Smooth muscle cell (in vitro differentiated cells): ENCODE measurements at regions not wholly inside any gene's neighbourhood (a gene's known extent, or its start where the extent isn't known, plus 50 kb on each side); places are given as distances from the start of the nearest gene placed in this dataset.

Source experiments
- DNase-seq: peaks from one replicate; lab custom pipeline; 2025; ENCODE audit not compliant: unreplicated experiment; lab: John Stamatoyannopoulos, UW
- H2AFZ ChIP-seq: fragments of 200-600 bp; sonication (generic); 2 replicates; pipeline ENCODE4 v1.6.0; 2016; ENCODE audit warnings: antibody characterized with exemption, low read depth, mild to moderate bottlenecking
- H3F3A ChIP-seq: fragments of 200-600 bp; sonication (generic); 2 replicates; pipeline ENCODE4 v1.6.0; 2017; ENCODE audit warnings: antibody characterized with exemption, low read depth
- H3K27ac ChIP-seq: fragments of 200-600 bp; sonication (generic); 2 replicates; pipeline ENCODE4 v1.5.1; 2016; ENCODE audit warnings: low read depth, mild to moderate bottlenecking
- H3K27me3 ChIP-seq: fragments of 200-600 bp; sonication (generic); 2 replicates; pipeline ENCODE4 v1.6.1; 2016; ENCODE audit warnings: low read depth, mild to moderate bottlenecking
- H3K36me3 ChIP-seq: fragments of 200-600 bp; sonication (generic); 2 replicates; pipeline ENCODE4 v1.5.1; 2016; ENCODE audit warnings: low read depth
- H3K4me1 ChIP-seq: fragments of 200-600 bp; sonication (generic); 2 replicates; pipeline ENCODE4 v1.5.1; 2016; ENCODE audit warnings: low read depth
- H3K4me2 ChIP-seq: fragments of 200-600 bp; sonication (generic); 2 replicates; pipeline ENCODE4 v1.6.0; 2016; ENCODE audit warnings: mild to moderate bottlenecking
- H3K4me3 ChIP-seq: fragments of 200-600 bp; sonication (generic); 2 replicates; pipeline ENCODE4 v1.5.1; 2016; ENCODE audit warnings: mild to moderate bottlenecking
- H3K79me2 ChIP-seq: fragments of 200-600 bp; sonication (generic); 2 replicates; pipeline ENCODE4 v1.6.0; 2016; ENCODE audit warnings: low read depth, mild to moderate bottlenecking
- H3K9ac ChIP-seq: fragments of 200-600 bp; sonication (generic); 2 replicates; pipeline ENCODE4 v1.6.0; 2016; ENCODE audit warnings: low read depth
- H3K9me3 ChIP-seq: fragments of 200-600 bp; sonication (generic); replicated peaks from 2 replicates; pipeline ENCODE4 v1.5.1; 2016; ENCODE audit warnings: low read depth
- H4K20me1 ChIP-seq: fragments of 200-600 bp; sonication (generic); 2 replicates; pipeline ENCODE4 v1.6.0; 2016; ENCODE audit warnings: low read depth
- WGBS: methylation state at CpG from one replicate; pipeline ENCODE4 v1.1.7; 2016; ENCODE audit warnings: low lambda C conversion rate; 5-methylcytosine and 5-hydroxymethylcytosine counted together
- TF ChIP-seq, protein P1 (sequence below): fragments of 200-600 bp; sonication (generic); IDR thresholded peaks from 2 replicates; pipeline ENCODE4 v1.5.1; 2017; ENCODE audit warnings: borderline replicate concordance, mild to moderate bottlenecking, antibody characterized with exemption; ENCODE audit not compliant: insufficient read depth, poor library complexity, severe bottlenecking

DNA sequence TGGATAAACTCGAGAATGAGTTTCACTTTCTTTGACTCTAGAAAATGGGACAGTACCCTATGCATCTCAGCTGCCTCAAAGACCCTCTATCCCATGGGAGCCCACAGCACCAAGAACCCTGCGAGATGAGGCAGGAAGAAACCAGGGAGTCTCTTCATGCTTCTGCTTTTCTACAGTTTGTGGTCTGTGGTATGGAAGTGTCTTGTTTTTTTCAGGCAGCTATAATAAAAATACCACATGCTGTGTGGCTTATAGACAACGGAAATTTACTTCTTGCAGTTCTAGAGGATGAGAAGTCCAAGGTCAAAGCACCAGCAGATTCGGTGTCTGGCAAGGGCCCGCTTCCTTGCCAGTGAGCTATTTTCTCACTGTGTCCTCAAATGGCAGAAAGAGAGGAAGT is 257.9 kb downstream of the SUCLG1 start:
- H3K27me3 ChIP-seq: no peaks in the 10 kb centered on the region
- no peak overlapping the region for H2AFZ ChIP-seq
- no peak for DNase-seq
- no peaks in the 10 kb centered on the region for H3K36me3 ChIP-seq
- H3K27ac ChIP-seq: no peak overlapping the region
- TF ChIP-seq, protein P1, sequence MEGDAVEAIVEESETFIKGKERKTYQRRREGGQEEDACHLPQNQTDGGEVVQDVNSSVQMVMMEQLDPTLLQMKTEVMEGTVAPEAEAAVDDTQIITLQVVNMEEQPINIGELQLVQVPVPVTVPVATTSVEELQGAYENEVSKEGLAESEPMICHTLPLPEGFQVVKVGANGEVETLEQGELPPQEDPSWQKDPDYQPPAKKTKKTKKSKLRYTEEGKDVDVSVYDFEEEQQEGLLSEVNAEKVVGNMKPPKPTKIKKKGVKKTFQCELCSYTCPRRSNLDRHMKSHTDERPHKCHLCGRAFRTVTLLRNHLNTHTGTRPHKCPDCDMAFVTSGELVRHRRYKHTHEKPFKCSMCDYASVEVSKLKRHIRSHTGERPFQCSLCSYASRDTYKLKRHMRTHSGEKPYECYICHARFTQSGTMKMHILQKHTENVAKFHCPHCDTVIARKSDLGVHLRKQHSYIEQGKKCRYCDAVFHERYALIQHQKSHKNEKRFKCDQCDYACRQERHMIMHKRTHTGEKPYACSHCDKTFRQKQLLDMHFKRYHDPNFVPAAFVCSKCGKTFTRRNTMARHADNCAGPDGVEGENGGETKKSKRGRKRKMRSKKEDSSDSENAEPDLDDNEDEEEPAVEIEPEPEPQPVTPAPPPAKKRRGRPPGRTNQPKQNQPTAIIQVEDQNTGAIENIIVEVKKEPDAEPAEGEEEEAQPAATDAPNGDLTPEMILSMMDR: no peak
- H3K9ac ChIP-seq: no peak overlapping the region
- no peaks in the 10 kb centered on the region for H3K79me2 ChIP-seq
- no peaks in the 10 kb centered on the region for H3F3A ChIP-seq
- H3K4me3 ChIP-seq: no peak overlapping the region
- 74% methylated on average over 5 of the region's 5 CpGs for WGBS
- no peak overlapping the region for H3K4me2 ChIP-seq
- no peaks in the 10 kb centered on the region for H4K20me1 ChIP-seq
- H3K9me3 ChIP-seq: no peaks in the 10 kb centered on the region
- no peaks in the 10 kb centered on the region for H3K4me1 ChIP-seq

DNA sequence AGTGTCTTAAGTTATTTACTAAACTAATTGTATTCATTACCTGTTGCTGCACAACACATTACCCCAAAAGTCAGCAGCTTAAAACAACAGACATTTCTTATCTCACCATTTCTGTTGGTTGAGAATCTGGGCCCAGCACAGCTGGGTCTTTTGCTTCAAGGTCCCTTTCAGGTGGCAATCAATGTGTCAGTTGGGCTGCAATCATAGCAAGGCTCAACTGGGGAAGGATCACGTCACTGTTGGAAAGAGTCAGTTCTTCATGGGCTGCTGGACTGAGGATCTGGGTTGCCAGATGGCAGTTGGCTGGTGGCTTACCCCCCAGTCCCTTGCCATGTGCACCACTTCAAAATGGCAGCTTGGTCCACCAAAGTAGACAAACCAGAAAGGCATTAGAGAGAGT is 261.2 kb downstream of the SUCLG1 start:
- H3K4me1 ChIP-seq: no peaks in the 10 kb centered on the region
- WGBS: 100% methylated on average over 1 of the region's 1 CpG
- no peak for DNase-seq

DNA sequence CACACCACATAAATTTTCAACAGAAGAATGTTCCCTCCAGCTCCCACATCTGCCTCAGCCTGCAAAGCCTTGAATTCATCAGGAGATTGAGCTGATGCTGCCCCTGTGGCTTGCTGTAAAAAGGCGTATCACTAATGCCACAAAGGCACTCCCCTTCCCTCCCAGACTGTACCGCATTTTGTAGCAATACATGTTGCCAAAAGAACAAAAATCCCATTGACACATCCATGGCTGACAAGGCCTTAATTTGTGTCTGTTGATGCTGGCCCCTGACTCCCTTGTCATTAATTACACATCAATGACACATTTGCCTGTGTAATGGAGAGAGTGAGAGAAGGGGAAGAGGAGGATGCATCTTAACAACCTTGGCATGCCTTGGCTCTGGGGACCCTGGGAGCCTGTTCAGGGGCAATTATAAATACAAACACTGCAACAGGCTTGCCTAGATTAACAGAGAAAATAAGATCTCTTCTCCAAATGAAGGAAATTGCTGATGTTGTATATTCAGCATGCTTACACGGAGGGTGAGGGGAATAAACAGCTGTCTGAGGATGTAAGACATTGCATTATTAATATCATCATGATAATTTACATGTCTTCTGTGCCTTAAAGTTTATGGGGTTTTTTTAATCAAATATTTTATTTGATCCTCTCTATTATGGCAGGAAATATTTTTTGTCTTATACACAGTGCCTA is 264.0 kb downstream of the SUCLG1 start:
- Histone ChIP-seq H3K27me3 (no peaks in the 10 kb centered on the region), H3K9me3 (no peaks in the 10 kb centered on the region), H3K27ac (no peak overlapping the region), H3K79me2 (no peaks in the 10 kb centered on the region), H3K4me1 (no peaks in the 10 kb centered on the region), H2AFZ (no peak overlapping the region), H4K20me1 (no peaks in the 10 kb centered on the region), H3F3A (no peaks in the 10 kb centered on the region), H3K9ac (no peak overlapping the region), H3K4me2 (peak overlapping the region; percentile 25), H3K4me3 (no peak overlapping the region), H3K36me3 (no peaks in the 10 kb centered on the region)
- no peak for DNase-seq
- 44% methylated on average over 3 of the region's 3 CpGs for WGBS
- TF ChIP-seq, protein P1: no peak

More for the DNA sequence above, 261.2 kb downstream of the SUCLG1 start:
- Histone ChIP-seq H3K36me3 (no peaks in the 10 kb centered on the region), H3K27ac (no peak overlapping the region), H3F3A (no peaks in the 10 kb centered on the region), H3K4me3 (no peak overlapping the region), H3K9me3 (no peaks in the 10 kb centered on the region), H3K27me3 (no peaks in the 10 kb centered on the region), H4K20me1 (no peaks in the 10 kb centered on the region), H3K4me2 (no peak overlapping the region), H3K79me2 (no peaks in the 10 kb centered on the region), H3K9ac (no peak overlapping the region), H2AFZ (no peak overlapping the region)
- TF ChIP-seq, protein P1: no peak

DNA sequence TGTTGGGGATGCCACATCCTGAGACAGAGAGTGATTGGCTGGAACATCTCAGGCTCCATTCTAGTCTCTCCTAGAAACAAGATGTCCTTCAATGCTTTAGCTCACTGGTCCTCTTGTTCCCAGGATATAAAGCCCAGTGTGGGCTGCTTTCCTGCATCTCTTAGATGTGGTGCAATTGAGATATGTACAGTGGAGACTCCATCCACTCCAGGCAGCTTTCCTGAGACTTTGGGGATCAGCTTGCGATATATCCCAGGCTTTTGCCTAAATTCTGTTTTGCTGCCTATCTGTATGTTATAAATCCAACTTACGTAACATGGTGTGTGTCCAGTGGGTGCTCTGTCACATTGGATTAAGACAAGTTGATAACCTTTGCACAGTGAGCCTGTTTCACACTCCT is 264.9 kb downstream of the SUCLG1 start:
- Histone ChIP-seq H3K4me2 (no peak overlapping the region), H4K20me1 (no peaks in the 10 kb centered on the region), H3F3A (no peaks in the 10 kb centered on the region), H3K36me3 (no peaks in the 10 kb centered on the region), H3K27me3 (no peaks in the 10 kb centered on the region), H3K9ac (no peak overlapping the region), H3K4me1 (no peaks in the 10 kb centered on the region), H3K9me3 (no peaks in the 10 kb centered on the region), H2AFZ (no peak overlapping the region), H3K27ac (no peak overlapping the region), H3K4me3 (no peak overlapping the region), H3K79me2 (no peaks in the 10 kb centered on the region)
- WGBS: 51% methylated on average over 2 of the region's 2 CpGs
- TF ChIP-seq, protein P1: no peak
- DNase-seq: no peak
